IMR-90 (cell line): ENCODE measurements at regions not wholly inside any gene's neighbourhood (a gene's known extent, or its start where the extent isn't known, plus 50 kb on each side); places are given as distances from the start of the nearest gene placed in this dataset.

Experiments used
- ATAC-seq: fragments of 200-7000 bp; cut with Tn5 transposase; 2 replicates; pipeline ENCODE4 v1.9.1; 2020; ENCODE audit warnings: low read depth, mild to moderate bottlenecking, moderate library complexity
- BruUV-seq: library from RNA; stranded (reverse); fragments of 400-500 nt; replicated peaks from 2 replicates; lab custom pipeline; 2021; lab: Mats Ljungman, UMichigan
- CTCF ChIA-PET: fragments of 300-600 bp; formaldehyde crosslinking; extraction: SDS; loops from one replicate; lab custom pipeline; 2021; ENCODE audit warnings: antibody characterized with exemption; lab: Yijun Ruan, JAX
- POLR2A ChIA-PET: fragments of 300-600 bp; sonication (Branson Sonifier 250); formaldehyde crosslinking; loops from one replicate; lab custom pipeline; 2022; ENCODE audit warnings: antibody characterized with exemption; ENCODE audit not compliant: unreplicated experiment; lab: Charles Lee
- DNase-seq: peaks from one replicate; pipeline ENCODE4 v3.0.0; 2013
- H2AFZ ChIP-seq: replicated peaks from 2 replicates; pipeline ENCODE3; 2013; ENCODE audit warnings: low read length, mild to moderate bottlenecking; ENCODE audit not compliant: poor library complexity
- H2AK5ac ChIP-seq: 2 replicates; pipeline ENCODE4 v1.6.1; 2013; ENCODE audit warnings: low read depth, low read length, inconsistent platforms
- H2AK9ac ChIP-seq: replicated peaks from 2 replicates; pipeline ENCODE3; 2013; ENCODE audit warnings: mild to moderate bottlenecking, low read depth, low read length, moderate library complexity; ENCODE audit not compliant: poor library complexity
- H2BK120ac ChIP-seq: 2 replicates; pipeline ENCODE4 v1.6.1; 2013; ENCODE audit warnings: low read depth, low read length, inconsistent platforms
- H2BK15ac ChIP-seq: 3 replicates; pipeline ENCODE4 v1.6.1; 2013; ENCODE audit warnings: low read depth, low read length, inconsistent platforms
- H2BK20ac ChIP-seq: 2 replicates; pipeline ENCODE4 v1.6.1; 2013; ENCODE audit warnings: low read depth, mild to moderate bottlenecking, inconsistent platforms, low read length, moderate library complexity
- H2BK5ac ChIP-seq: 2 replicates; pipeline ENCODE4 v1.6.1; 2013; ENCODE audit warnings: mild to moderate bottlenecking, low read depth, low read length, inconsistent platforms; ENCODE audit not compliant: poor library complexity, severe bottlenecking
- H3K14ac ChIP-seq: replicated peaks from 2 replicates; pipeline ENCODE4 v1.6.1; 2013; ENCODE audit warnings: low read depth, low read length, inconsistent platforms
- H3K18ac ChIP-seq: 2 replicates; pipeline ENCODE4 v1.6.1; 2013; ENCODE audit warnings: low read depth, low read length, control low read depth
- H3K23ac ChIP-seq: 2 replicates; pipeline ENCODE4 v1.6.1; 2013; ENCODE audit warnings: low read depth, low read length, inconsistent platforms
- H3K27ac ChIP-seq: 2 replicates; pipeline ENCODE4 v1.5.1; 2013; ENCODE audit warnings: mild to moderate bottlenecking, control low read depth, low read length; ENCODE audit not compliant: insufficient read depth
- H3K27me3 ChIP-seq: 2 replicates; pipeline ENCODE4 v1.6.1; 2013; ENCODE audit warnings: low read length; ENCODE audit not compliant: control insufficient read depth, insufficient read depth
- H3K36me3 ChIP-seq: 2 replicates; pipeline ENCODE4 v1.6.1; 2013; ENCODE audit warnings: low read length, mixed read lengths; ENCODE audit not compliant: control insufficient read depth, insufficient read depth
- H3K4ac ChIP-seq: 2 replicates; pipeline ENCODE4 v1.6.1; 2013; ENCODE audit warnings: low read depth, low read length, inconsistent platforms
- H3K4me1 ChIP-seq: 2 replicates; pipeline ENCODE4 v1.6.1; 2013; ENCODE audit warnings: low read length, mixed read lengths; ENCODE audit not compliant: control insufficient read depth, insufficient read depth
- H3K4me2 ChIP-seq: 2 replicates; pipeline ENCODE4 v1.6.1; 2013; ENCODE audit warnings: low read depth, mild to moderate bottlenecking, control low read depth, low read length, moderate library complexity
- H3K4me3 ChIP-seq: 2 replicates; pipeline ENCODE4 v1.5.1; 2013; ENCODE audit warnings: low read depth, mild to moderate bottlenecking, control low read depth, low read length, moderate library complexity; ENCODE audit not compliant: insufficient read depth
- H3K56ac ChIP-seq: 2 replicates; pipeline ENCODE4 v1.6.1; 2013; ENCODE audit warnings: low read length, inconsistent platforms; ENCODE audit not compliant: insufficient read depth; ENCODE audit errors: extremely low read depth
- H3K79me1 ChIP-seq, 2 experiments: 2 replicates each; pipeline ENCODE4 v1.6.1; 2013; ENCODE audit warnings: low read length in 2 of 2, inconsistent platforms in 1 of 2, low read depth in 1 of 2
- H3K9ac ChIP-seq: 2 replicates; pipeline ENCODE4 v1.6.1; 2013; ENCODE audit warnings: low read depth, low read length, control low read depth
- H3K9me1 ChIP-seq: 2 replicates; pipeline ENCODE4 v1.6.1; 2013; ENCODE audit warnings: low read length, inconsistent platforms; ENCODE audit not compliant: insufficient read depth
- H3K9me3 ChIP-seq: 2 replicates; pipeline ENCODE4 v1.6.1; 2013; ENCODE audit warnings: low read length; ENCODE audit not compliant: control insufficient read depth, insufficient read depth
- H4K20me1 ChIP-seq: 2 replicates; pipeline ENCODE4 v1.6.1; 2013; ENCODE audit warnings: low read length, inconsistent platforms; ENCODE audit not compliant: insufficient read depth
- H4K5ac ChIP-seq: 2 replicates; pipeline ENCODE4 v1.6.1; 2013; ENCODE audit warnings: mild to moderate bottlenecking, low read depth, low read length, control low read depth
- H4K8ac ChIP-seq, 2 experiments: 2 replicates each; pipeline ENCODE4 v1.6.1; 2013; ENCODE audit warnings: low read depth in 2 of 2, low read length in 2 of 2, control low read depth in 1 of 2, inconsistent platforms in 1 of 2
- H4K91ac ChIP-seq: 2 replicates; pipeline ENCODE4 v1.6.1; 2013; ENCODE audit warnings: low read depth, low read length, inconsistent platforms; ENCODE audit not compliant: insufficient read depth
- BHLHE40 ChIP-seq: fragments of 150-350 bp; IDR thresholded peaks from 2 replicates; pipeline ENCODE4 v1.6.1; 2016; ENCODE audit warnings: mild to moderate bottlenecking, low read depth, low read length
- FOS ChIP-seq: fragments of 150-350 bp; IDR thresholded peaks from 2 replicates; pipeline ENCODE4 v1.6.1; 2016; ENCODE audit warnings: low read depth, low read length
- MAZ ChIP-seq: IDR thresholded peaks from 2 replicates; pipeline ENCODE4 v1.6.1; 2012; ENCODE audit warnings: low read depth, mild to moderate bottlenecking, low read length, improper control_type of control experiment, moderate library complexity, borderline replicate concordance
- RAD21 ChIP-seq: IDR thresholded peaks from 2 replicates; pipeline ENCODE4 v1.6.1; 2012; ENCODE audit warnings: low read length, improper control_type of control experiment
- WGBS, 2 experiments: methylation state at CpG; one replicate each; pipeline versions ENCODE4 v1.1.5 to v1.1.7; 2013; ENCODE audit warnings: missing lambda C conversion rate in 2 of 2; ENCODE audit not compliant: insufficient read length in 1 of 2; ENCODE audit errors: extremely low coverage in 2 of 2; 5-methylcytosine and 5-hydroxymethylcytosine counted together
- dilution Hi-C: fragments of 300-500 bp; cut with HindIII; formaldehyde crosslinking; loops from one replicate; pipeline ENCODE4 v1.14.3; 2018; ENCODE audit warnings: low sequenced_read_pairs; ENCODE audit not compliant: unreplicated experiment
- in situ Hi-C: fragments of 300-500 bp; cut with MboI; formaldehyde crosslinking; loops from 3 replicates; pipeline ENCODE4 v1.14.3; 2019; ENCODE audit warnings: low sequenced_read_pairs, inconsistent platforms, mixed read lengths
- intact Hi-C: fragments of 100-400 bp; cut with micrococcal nuclease; formaldehyde crosslinking; loops from 2 replicates; pipeline ENCODE4 v1.10.0; 2022

GRCh38 chr2:82062463-82062862 is 1757.9 kb upstream of the LRRTM1 start:
- H3K23ac ChIP-seq = no peak overlapping the region
- H2BK120ac ChIP-seq = no peak overlapping the region
- no CpG with 5 or more reads among the region's 2 CpGs for WGBS, 2 experiments
- H3K56ac ChIP-seq = no peak overlapping the region
- H2AFZ ChIP-seq = no peak overlapping the region
- no peak overlapping the region for H2BK15ac ChIP-seq
- H4K91ac ChIP-seq = no peak overlapping the region
- no peak overlapping the region for H3K14ac ChIP-seq
- no peak overlapping the region for H3K4me2 ChIP-seq
- no peak overlapping the region for H2AK5ac ChIP-seq
- ATAC-seq = no peak
- H4K8ac ChIP-seq = no peak overlapping the region
- H2BK5ac ChIP-seq = no peak overlapping the region
- intact Hi-C loops (no loop called here), in situ Hi-C loops (no loop called here), dilution Hi-C loops (no loop called here)
- no peaks in the 10 kb centered on the region; the same call in 1 of the 2 replicates for H3K9me3 ChIP-seq
- H3K27ac ChIP-seq = no peak overlapping the region
- no peaks in the 10 kb centered on the region for H3K9me1 ChIP-seq
- BruUV-seq = no TSS peak
- H2AK9ac ChIP-seq = no peak overlapping the region
- no peaks in the 10 kb centered on the region for H4K20me1 ChIP-seq
- no peak for DNase-seq
- no peak overlapping the region for H3K18ac ChIP-seq
- H3K9ac ChIP-seq = no peak overlapping the region
- H3K27me3 ChIP-seq = no peaks in the 10 kb centered on the region
- ChIA-PET CTCF (interaction anchor here (0.6 kb wide), 2 partner anchors 146 to 1134 kb away, joined by 3 read pairs; no protein-coding TSS in a partner anchor), POLR2A (no interaction called here)
- H3K79me1 ChIP-seq = no peaks in the 10 kb centered on the region
- no peak overlapping the region for H2BK20ac ChIP-seq
- TF ChIP-seq MAZ (no peak), BHLHE40 (no peak), RAD21 (no peak), FOS (no peak)
- no peak overlapping the region for H4K5ac ChIP-seq
- no peaks in the 10 kb centered on the region for H3K4me1 ChIP-seq
- no peaks in the 10 kb centered on the region for H3K36me3 ChIP-seq
- H3K4ac ChIP-seq = no peak overlapping the region
- H3K4me3 ChIP-seq = no peak overlapping the region
